ENCODE measurements at regions not wholly inside any gene's neighbourhood (a gene's known extent, or its start where the extent isn't known, plus 50 kb on each side); places are given as distances from the start of the nearest gene placed in this dataset.

DNA sequence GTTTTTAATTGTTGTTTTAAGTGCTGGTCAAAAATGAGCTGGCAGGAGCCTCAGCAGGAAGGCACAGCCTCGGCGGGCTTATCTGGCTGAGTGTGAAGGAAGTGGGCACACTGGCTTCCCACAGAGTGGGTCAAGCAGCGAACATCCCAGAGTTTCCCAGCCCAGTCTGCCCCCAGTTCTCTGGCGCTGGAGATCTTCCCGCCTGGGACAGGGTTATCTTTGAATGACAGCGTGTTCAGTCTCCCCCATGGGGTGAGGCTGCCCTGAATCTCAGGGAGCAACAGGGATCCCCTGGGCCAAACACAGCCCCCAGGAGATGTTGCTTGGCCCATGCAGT is 122.2 kb upstream of the PTPN1 start:
- no peak overlapping the region for H3K4me3 Mint-ChIP-seq
- ATAC-seq (replicated peaks) = no peak
- H3K4me1 Mint-ChIP-seq = peaks cover 10 to 21% of the 10 kb centered on the region in 2 donors
- no peak for DNase-seq
- peaks cover 41 to 58% of the 10 kb centered on the region in 2 donors for H3K27me3 Mint-ChIP-seq
- H3K9me3 Mint-ChIP-seq = no peaks in the 10 kb centered on the region
- H3K36me3 Mint-ChIP-seq = peaks cover 0 to 5% of the 10 kb centered on the region in 2 donors
- H3K27ac Mint-ChIP-seq = no peak overlapping the region

GRCh38 chr20:50388733-50389437 is 121.3 kb upstream of the PTPN1 start:
- peaks cover 10 to 18% of the 10 kb centered on the region in 2 donors for H3K4me1 Mint-ChIP-seq
- DNase-seq = no peak
- H3K9me3 Mint-ChIP-seq = no peaks in the 10 kb centered on the region
- ATAC-seq (replicated peaks) = no peak
- no peak overlapping the region for H3K27ac Mint-ChIP-seq
- no peak overlapping the region for H3K4me3 Mint-ChIP-seq
- H3K36me3 Mint-ChIP-seq = peaks cover 0 to 5% of the 10 kb centered on the region in 2 donors
- peaks cover 42 to 52% of the 10 kb centered on the region in 2 donors for H3K27me3 Mint-ChIP-seq

DNA sequence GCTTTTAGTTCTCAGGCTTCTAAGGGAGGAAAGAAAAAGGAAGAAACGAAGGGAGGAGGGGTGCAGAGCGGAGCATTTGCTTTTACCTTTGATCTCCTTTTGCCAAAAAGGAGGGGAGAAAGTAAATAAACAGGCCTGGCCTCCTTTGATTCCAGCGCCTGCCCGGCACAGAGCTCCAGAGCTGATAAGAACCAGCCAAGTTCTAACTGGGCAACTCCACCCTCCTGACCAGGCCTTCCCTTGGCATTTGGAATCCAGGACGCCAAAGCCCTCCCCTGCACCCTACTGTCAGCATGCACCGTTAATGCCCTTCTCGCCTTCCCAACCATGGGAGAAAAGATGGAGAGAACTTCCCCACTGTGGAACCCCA is 120.8 kb upstream of the PTPN1 start:
- no peak for ATAC-seq (replicated peaks)

GRCh38 chr20:50389808-50390684 is 120.1 kb upstream of the PTPN1 start:
- no peak overlapping the region for H3K4me3 Mint-ChIP-seq
- peaks cover 18 to 27% of the 10 kb centered on the region in 2 donors for H3K4me1 Mint-ChIP-seq
- H3K27me3 Mint-ChIP-seq = peaks cover 39 to 41% of the 10 kb centered on the region in 2 donors
- peaks cover 0 to 5% of the 10 kb centered on the region in 2 donors for H3K36me3 Mint-ChIP-seq
- ATAC-seq (replicated peaks) (no peak), DNase-seq (no peak)
- H3K27ac Mint-ChIP-seq = no peak overlapping the region
- H3K9me3 Mint-ChIP-seq = no peaks in the 10 kb centered on the region

More for the DNA sequence above, 120.8 kb upstream of the PTPN1 start:
- Mint-ChIP-seq H3K27me3 (peaks cover 44 to 47% of the 10 kb centered on the region in 2 donors), H3K27ac (no peak overlapping the region), H3K4me3 (no peak overlapping the region), H3K4me1 (peaks cover 13 to 20% of the 10 kb centered on the region in 2 donors), H3K9me3 (no peaks in the 10 kb centered on the region), H3K36me3 (peaks cover 0 to 5% of the 10 kb centered on the region in 2 donors)
- DNase-seq = no peak

- H3K27me3 Mint-ChIP-seq = peaks cover 30 to 32% of the 10 kb centered on the region in 2 donors
- H3K36me3 Mint-ChIP-seq = peaks cover 0 to 3% of the 10 kb centered on the region in 2 donors
- no peak for ATAC-seq (replicated peaks)
- no peaks in the 10 kb centered on the region for H3K9me3 Mint-ChIP-seq
- H3K4me1 Mint-ChIP-seq = peaks cover 17 to 27% of the 10 kb centered on the region in 2 donors
- no peak overlapping the region for H3K27ac Mint-ChIP-seq
- DNase-seq = no peak
- no peak overlapping the region for H3K4me3 Mint-ChIP-seq
Observed at GRCh38 chr20:50390685-50391443, 119.3 kb upstream of the PTPN1 start.

- Mint-ChIP-seq H3K4me1 (peaks cover 13 to 20% of the 10 kb centered on the region in 2 donors), H3K4me3 (no peak overlapping the region), H3K36me3 (peaks cover 0 to 3% of the 10 kb centered on the region in 2 donors), H3K27ac (no peak overlapping the region), H3K9me3 (no peaks in the 10 kb centered on the region), H3K27me3 (peaks cover 25 to 27% of the 10 kb centered on the region in 2 donors)
- DNase-seq (no peak), ATAC-seq (replicated peaks) (peak in 1 of 2 donors; percentile 10)
Observed at GRCh38 chr20:50391444-50392137, 118.6 kb upstream of the PTPN1 start.

- peaks cover 26 to 29% of the 10 kb centered on the region in 2 donors for H3K27me3 Mint-ChIP-seq
- peaks cover 11 to 19% of the 10 kb centered on the region in 2 donors for H3K4me1 Mint-ChIP-seq
- peaks cover 0 to under 1% of the 10 kb centered on the region in 2 donors for H3K36me3 Mint-ChIP-seq
- H3K9me3 Mint-ChIP-seq = no peaks in the 10 kb centered on the region
- no peak overlapping the region for H3K4me3 Mint-ChIP-seq
- H3K27ac Mint-ChIP-seq = no peak overlapping the region
- ATAC-seq (replicated peaks) = peak; percentile 48 to 55
- no peak for DNase-seq
Observed at GRCh38 chr20:50392138-50392866, 117.9 kb upstream of the PTPN1 start.

DNA sequence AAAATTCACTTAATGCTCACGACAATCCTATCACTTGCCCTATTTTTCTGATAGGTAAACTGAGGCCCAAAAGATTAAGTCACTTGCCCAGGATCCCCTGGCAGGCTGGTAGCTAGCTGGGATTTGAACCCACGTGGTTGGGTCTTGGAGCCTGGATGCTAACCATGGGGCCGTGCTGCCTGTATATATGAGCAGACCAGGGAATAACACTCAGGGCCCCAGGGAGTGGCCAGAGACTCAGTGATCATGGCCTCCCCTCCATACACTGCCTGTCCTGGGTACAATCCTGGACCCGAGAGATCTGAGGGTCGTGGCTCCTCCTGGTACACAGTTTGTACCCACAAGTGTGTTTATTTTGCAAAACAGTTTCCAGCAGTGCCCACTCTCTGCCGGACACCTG is 116.9 kb upstream of the PTPN1 start:
- peaks cover 10 to 19% of the 10 kb centered on the region in 2 donors for H3K4me1 Mint-ChIP-seq
- DNase-seq (no peak), ATAC-seq (replicated peaks) (no peak)
- peaks cover 21 to 22% of the 10 kb centered on the region in 2 donors for H3K27me3 Mint-ChIP-seq
- H3K36me3 Mint-ChIP-seq = no peaks in the 10 kb centered on the region
- no peaks in the 10 kb centered on the region for H3K9me3 Mint-ChIP-seq
- no peak overlapping the region for H3K27ac Mint-ChIP-seq
- H3K4me3 Mint-ChIP-seq = no peak overlapping the region

DNA sequence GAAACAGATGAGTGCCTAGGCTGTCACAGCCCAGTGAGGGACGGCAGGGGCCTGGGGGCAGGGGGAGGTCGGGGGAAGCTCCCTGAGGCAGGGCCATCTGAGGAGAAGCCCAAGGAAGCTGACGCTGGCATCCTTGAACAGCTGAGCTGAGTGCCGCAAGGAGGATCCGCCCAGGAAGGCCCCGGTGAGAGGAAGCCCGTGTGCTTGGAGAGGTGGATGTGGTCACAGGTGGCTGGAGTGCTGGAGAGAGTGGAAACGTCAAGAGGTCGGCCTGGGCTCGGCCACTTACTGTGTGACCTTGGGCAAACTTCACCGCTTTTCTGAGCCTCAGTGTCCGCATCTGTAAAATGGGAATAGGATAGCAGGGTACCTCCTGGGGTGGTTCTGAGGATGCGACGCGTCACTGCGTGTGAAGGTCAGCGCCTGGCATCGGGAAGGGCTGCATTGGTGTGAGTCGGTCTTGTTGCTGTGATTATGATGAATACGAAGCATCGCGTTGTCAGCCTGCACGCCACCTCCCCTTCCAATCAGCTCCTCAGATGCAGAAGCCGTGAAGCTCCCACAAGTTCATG is 116.1 kb upstream of the PTPN1 start:
- Mint-ChIP-seq H3K9me3 (no peaks in the 10 kb centered on the region), H3K27me3 (peaks cover 14% of the 10 kb centered on the region in 2 donors), H3K36me3 (no peaks in the 10 kb centered on the region), H3K27ac (peak overlapping the region; percentile 0), H3K4me1 (peaks cover 10 to 19% of the 10 kb centered on the region in 2 donors), H3K4me3 (peak overlapping the region in 1 of 2 donors; percentile 8)
- ATAC-seq (replicated peaks) = no peak
- DNase-seq = no peak

GRCh38 chr20:50394569-50394968 is 115.6 kb upstream of the PTPN1 start:
- no peaks in the 10 kb centered on the region for H3K36me3 Mint-ChIP-seq
- peaks cover 10 to 19% of the 10 kb centered on the region in 2 donors for H3K4me1 Mint-ChIP-seq
- DNase-seq (peak; percentile 20), ATAC-seq (replicated peaks) (peak; percentile 77 to 82)
- H3K4me3 Mint-ChIP-seq = peak overlapping the region; percentile 3 to 8
- H3K27me3 Mint-ChIP-seq = peaks cover 10% of the 10 kb centered on the region in 2 donors
- peak overlapping the region; percentile 0 for H3K27ac Mint-ChIP-seq
- no peaks in the 10 kb centered on the region for H3K9me3 Mint-ChIP-seq

- Mint-ChIP-seq H3K9me3 (no peaks in the 10 kb centered on the region), H3K36me3 (no peaks in the 10 kb centered on the region), H3K4me3 (no peak overlapping the region), H3K27me3 (peaks cover 15 to 18% of the 10 kb centered on the region in 2 donors), H3K27ac (peak overlapping the region; percentile 10), H3K4me1 (peaks cover 10 to 19% of the 10 kb centered on the region in 2 donors)
- DNase-seq (no peak), ATAC-seq (replicated peaks) (peak; percentile 13 to 15)
Observed at GRCh38 chr20:50395251-50395729, 114.9 kb upstream of the PTPN1 start.

GRCh38 chr20:50395914-50396488 is 114.2 kb upstream of the PTPN1 start:
- Mint-ChIP-seq H3K27ac (no peak overlapping the region), H3K27me3 (peaks cover 19% of the 10 kb centered on the region in 2 donors), H3K9me3 (no peaks in the 10 kb centered on the region), H3K36me3 (no peaks in the 10 kb centered on the region), H3K4me1 (peaks cover 10 to 19% of the 10 kb centered on the region in 2 donors), H3K4me3 (no peak overlapping the region)
- DNase-seq (no peak), ATAC-seq (replicated peaks) (no peak)
